Activated CD8-positive, alpha-beta memory T cell treated with anti-CD3 and anti-CD28 coated beads for 24 hours (primary cell): ENCODE measurements at regions not wholly inside any gene's neighbourhood (a gene's known extent, or its start where the extent isn't known, plus 50 kb on each side); places are given as distances from the start of the nearest gene placed in this dataset.
"Not testable (repeated sequence)": the region's sequence is repeated elsewhere in the genome, so short reads cannot be mapped to it uniquely, and the experiment has no call there.

ENCODE experiments used
- DNase-seq: peaks from one replicate; pipeline ENCODE4 v3.0.0-alpha.2; 2020

GRCh38 chr21:14903172-14903865, 161.5 kb downstream of the NRIP1 start:
- DNase-seq = no peak

DNA sequence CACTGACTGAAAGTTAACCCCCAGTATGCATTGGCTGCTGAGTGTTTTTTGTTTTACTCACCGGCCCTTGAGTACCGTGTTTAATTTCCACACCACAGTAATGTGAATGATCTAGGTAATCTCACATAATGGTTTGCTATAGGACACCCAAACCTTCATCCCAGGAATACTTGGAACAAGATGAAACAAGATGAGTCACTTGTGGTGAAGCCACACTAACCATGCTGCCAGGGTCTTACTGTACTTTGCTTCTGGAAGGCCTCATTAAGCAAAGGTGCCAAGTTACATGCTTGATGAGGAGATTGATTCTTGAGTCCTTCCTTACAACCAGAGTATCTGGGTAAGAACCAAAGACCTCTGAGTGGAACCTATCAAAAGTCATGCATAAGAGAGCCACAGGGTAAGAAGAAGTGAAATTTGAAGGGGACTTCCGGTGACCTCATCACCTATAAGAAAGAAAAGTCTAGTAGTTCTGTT, 163.3 kb downstream of the NRIP1 start:
- DNase-seq = no peak

DNA sequence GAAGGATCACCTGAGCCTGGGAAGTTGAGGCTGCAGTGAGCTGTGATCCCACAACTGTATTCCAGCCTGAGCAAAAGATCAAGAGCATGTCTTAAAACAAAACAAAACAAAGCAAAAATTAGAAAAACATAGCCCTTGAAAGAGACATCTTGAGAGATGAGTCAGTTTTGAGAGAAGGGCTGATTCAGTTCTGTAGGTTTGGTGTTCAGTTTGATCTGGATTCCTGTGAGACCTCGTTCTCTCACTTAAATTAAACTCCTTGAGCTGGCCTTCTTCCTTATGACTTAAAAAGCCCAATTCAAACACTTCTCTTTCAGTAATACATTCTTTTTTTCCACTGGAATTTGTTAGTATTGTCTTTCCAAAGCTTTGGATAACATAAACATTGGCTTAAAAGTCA, 164.2 kb downstream of the NRIP1 start:
- DNase-seq = no peak

GRCh38 chr21:14900058-14900457, 164.7 kb downstream of the NRIP1 start:
- DNase-seq = no peak

DNA sequence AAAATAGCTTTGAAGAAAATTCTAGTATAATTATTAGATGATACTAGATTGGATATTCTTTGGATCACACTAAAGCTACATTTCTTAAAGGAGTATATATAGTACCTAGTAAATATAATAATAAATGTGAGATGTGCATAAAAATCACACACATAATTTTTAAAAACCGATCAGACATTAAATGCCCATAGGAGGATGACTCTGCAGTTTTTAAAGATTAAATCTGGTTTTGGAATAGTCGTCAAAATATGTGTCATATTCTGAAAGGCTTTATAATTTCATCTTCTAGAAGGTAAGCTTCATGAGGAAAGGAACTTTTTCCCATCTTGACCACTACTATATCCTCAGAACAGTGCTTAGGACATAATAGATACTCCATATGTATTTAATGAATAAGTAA, 169.0 kb downstream of the NRIP1 start:
- DNase-seq = no peak

DNA sequence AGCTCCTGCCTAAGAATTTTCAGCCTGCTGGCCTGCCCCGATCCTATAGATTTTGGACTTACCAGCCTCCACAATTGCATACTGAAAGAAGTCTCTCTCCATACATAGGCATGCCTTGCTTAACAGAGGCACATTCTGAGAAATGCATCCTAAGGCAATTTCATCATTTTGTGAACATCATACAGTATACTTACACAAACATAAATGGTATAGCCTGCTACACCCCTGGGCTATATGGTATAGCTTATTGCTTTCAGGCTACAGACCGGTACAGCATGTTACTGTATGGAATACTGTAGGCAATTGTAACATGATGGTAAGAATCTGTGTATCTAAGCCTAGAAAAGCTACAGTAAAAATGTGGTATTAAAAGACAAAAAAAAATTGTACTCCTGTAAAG, 174.7 kb downstream of the NRIP1 start:
- no peak for DNase-seq

- DNase-seq = no peak
Observed at GRCh38 chr21:14889080-14889810, 175.6 kb downstream of the NRIP1 start.

GRCh38 chr21:14888202-14888601, 176.6 kb downstream of the NRIP1 start:
- no peak for DNase-seq

DNA sequence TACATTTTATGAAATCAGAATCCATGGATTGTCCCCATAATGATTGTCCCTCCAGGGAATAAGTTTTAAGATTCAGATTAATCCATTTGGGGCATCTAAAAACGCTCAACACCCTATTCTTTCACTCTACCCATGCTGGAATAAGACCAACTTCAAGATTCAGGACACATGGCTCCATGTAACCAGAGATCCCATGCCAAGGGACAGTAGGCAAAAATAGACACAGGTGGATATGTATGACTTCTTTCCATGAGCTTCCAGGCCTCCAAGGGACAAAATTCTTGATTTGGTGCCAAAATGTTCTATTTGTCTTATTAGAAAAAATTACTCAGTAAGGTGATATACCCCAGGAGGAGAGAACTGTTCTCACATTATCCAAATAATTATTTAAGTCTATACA, 178.8 kb downstream of the NRIP1 start:
- DNase-seq = no peak

GRCh38 chr21:14883351-14883750, 181.4 kb downstream of the NRIP1 start:
- no peak for DNase-seq

- DNase-seq = not testable (repeated sequence)
Observed at GRCh38 chr21:14882545-14882944, 182.3 kb downstream of the NRIP1 start.

DNA sequence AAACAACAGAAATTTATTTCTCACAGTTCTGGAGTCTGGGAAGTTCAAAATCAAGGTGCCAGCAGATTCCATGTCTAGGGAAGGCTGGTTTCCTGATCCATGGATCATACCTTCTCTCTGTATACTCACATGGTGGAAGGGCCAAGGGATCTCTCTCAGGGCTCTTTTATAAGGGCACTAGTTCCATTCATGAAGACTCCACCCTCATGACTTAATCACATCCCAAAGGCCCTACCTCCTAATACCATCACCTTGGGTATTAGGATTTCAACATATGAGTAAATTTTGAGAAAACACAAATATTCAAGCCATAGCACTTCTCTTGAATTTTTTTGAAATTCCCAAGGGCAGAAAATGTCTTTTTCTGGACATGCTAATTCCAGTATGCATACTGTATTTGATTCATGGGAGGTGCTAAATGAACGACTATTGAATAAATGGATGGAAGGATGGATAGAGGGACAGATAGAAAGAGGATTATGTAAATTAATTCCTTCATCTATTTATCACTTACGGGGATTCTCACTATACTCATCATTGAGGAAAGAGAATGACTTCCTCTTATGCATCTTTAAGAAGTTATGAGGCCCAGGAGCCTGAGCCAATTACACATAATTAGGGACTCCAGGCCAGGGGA, 182.8 kb downstream of the NRIP1 start:
- DNase-seq = no peak

- DNase-seq = no peak
Observed at GRCh38 chr21:14880922-14881321, 183.9 kb downstream of the NRIP1 start.

GRCh38 chr21:14879458-14879857, 185.3 kb downstream of the NRIP1 start:
- DNase-seq = no peak

DNA sequence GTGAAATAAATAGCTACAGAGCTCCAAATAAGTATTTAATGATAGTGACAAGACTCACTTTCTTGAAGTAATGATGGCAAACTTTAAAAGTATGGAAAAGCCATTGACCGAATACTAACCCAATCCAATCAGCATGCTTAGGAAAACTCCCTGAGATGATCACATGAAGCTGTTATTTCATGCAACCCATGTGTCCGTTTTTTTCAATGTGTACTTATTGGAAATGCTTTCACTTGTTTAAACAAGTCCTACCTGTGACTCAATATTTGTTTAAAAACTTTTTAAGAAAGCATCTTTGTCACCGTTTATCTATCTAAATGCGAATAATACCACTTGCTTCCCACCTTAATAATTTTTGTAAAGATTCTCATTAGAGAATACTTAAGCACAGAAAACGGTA, 185.8 kb downstream of the NRIP1 start:
- DNase-seq = no peak

DNA sequence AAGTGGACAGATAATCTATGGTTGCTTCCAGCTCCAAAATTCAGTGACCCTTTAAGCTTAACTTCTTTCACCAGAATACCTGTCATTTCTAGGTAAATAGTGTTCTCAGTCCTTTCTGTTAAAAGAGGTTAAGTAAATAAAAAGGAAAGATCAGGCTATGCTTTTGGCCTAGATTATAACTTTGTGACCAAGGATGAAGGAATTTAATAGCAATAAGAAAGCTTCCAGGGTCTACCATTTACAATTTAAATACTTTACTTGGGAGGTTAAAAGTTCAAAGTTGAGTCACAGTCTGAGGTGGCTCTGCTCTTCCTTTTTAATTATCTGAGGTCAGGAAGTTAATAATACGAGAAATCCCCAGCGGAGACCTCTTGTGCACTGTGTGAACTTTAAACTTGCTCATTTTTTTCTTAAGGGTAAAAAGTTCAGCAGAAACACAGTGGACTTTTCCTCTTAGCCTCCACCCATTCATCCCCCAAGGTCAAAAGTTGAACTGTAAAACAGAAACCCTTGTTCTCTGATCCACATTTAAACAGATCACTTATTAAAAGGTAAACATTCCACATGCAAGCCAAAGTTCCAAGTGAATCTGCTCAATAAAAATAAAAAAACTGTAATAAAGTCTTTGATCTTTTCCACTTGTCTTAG, 187.1 kb downstream of the NRIP1 start:
- no peak for DNase-seq

DNA sequence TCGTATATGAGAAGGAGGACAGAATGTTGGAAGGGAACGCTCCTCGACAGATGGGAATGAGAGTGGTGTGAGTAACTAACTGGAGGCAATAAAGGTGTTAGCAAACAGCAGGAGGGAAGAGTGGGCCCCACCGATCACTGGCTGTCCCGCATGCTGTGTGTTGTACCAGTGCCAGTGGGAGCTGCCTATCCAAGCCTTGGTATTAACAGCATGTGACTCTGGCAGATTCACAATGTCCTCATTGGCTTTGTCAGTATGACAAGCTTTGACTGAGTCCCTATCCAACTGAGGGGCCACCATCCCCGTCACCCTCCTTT, 188.3 kb downstream of the NRIP1 start:
- no peak for DNase-seq

DNA sequence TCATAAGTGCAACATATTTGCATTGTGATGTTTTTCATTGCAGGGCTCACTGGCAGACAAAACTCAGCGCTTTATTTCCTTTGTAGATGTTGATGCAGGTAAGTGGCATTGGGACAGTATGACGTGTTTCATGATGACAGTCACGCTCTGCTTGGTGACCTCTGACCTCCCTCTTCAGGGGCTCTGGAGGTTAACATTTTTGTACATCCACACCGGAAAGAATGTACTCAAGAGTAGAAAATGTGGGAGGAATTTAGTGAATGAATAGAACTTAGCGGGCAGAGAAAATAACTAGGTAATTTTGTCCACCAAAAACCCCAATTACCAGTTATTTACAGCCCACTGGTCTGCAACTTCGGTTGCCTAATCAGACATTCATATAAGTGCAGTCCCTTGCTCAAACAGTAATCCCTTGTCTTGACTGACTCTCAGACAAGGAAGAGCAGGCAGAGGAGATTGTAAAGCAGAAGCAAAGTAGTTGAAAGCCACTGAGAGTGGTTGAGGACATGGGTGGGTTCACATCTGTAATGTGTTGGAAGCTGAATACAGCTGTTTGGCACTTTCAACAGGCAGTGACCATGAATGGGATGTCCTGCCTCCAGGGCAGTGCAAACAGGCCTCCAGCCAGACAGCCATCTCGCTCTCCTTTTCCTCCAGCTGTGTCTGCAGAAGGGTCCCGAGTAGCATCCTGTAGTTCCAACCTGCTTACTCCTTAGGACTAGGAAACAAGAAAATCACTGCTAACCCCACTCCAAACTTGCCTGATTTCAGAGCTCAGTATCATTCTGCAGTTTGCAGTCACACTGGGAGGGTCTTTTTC, 188.9 kb downstream of the NRIP1 start:
- no peak for DNase-seq

DNA sequence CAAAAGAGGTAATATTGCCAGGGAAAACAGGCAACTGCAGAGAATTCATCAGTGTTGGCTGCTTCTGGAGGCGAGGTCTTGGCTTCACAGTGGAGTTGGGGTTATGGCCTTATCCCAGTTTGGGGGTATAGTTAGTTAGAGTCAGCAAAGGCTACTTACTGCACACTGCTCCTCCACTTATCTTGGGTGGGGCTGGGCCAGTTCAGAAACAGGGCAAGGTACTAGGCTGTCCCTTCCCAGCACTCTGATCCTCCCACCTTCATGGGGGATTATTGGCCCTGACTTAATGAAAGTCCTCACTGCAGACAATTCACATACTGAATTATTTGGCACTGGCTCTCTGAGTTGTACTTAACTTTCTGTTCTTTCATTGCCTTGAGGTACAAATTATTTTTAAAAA, 189.6 kb downstream of the NRIP1 start:
- DNase-seq = no peak

DNA sequence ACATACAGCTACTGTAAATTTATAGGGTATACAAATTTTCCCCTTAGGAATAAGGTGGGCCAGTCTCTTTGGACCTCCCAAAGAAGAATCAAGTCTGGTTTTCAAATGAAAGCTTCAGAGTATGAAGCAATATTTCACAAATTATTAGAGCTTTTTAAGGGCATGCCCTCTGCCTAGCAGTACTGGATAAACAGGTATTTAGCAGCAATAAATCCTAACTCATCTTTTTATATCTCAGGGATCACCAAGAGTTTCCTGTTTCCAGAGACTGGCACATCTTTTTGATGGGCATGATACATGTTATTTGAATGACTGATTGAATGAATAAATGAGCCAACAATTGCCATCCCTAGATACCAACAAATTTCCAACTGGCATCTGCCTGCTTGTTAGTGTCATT, 190.4 kb downstream of the NRIP1 start:
- DNase-seq = no peak

GRCh38 chr21:14871861-14872260, 192.9 kb downstream of the NRIP1 start:
- DNase-seq = no peak

GRCh38 chr21:14870853-14871149, 194.0 kb downstream of the NRIP1 start:
- DNase-seq = no peak
